GM23338 (cell line): ENCODE measurements at regions not wholly inside any gene's neighbourhood (a gene's known extent, or its start where the extent isn't known, plus 50 kb on each side); places are given as distances from the start of the nearest gene placed in this dataset.

ENCODE experiments used
- ATAC-seq: fragments of 200-7000 bp; cut with Tn5 transposase; 3 replicates; pipeline ENCODE4 v1.9.1; 2020
- DNase-seq: peaks from one replicate; pipeline ENCODE4 v3.0.0-alpha.2; 2015; ENCODE audit warnings: low spot score
- H2AFZ ChIP-seq: fragments of 200-600 bp; sonication (generic); 2 replicates; pipeline ENCODE4 v1.8.0; 2016; ENCODE audit warnings: antibody characterized with exemption, mild to moderate bottlenecking, moderate library complexity
- H3F3A ChIP-seq: fragments of 200-600 bp; sonication (generic); replicated peaks from 2 replicates; pipeline ENCODE4 v1.8.0; 2017; ENCODE audit warnings: antibody characterized with exemption, mixed run types, low read depth
- H3K27ac ChIP-seq: fragments of 200-600 bp; sonication (generic); 2 replicates; pipeline ENCODE4 v1.6.1; 2016; ENCODE audit warnings: low read depth
- H3K27me3 ChIP-seq: fragments of 200-600 bp; sonication (generic); 2 replicates; pipeline ENCODE4 v1.8.0; 2016; ENCODE audit warnings: mild to moderate bottlenecking, mixed run types, moderate library complexity; ENCODE audit not compliant: insufficient read depth
- H3K36me3 ChIP-seq: fragments of 200-600 bp; sonication (generic); 2 replicates; pipeline ENCODE4 v1.8.0; 2016; ENCODE audit warnings: mild to moderate bottlenecking; ENCODE audit not compliant: insufficient read depth
- H3K4me1 ChIP-seq: fragments of 200-600 bp; sonication (generic); 2 replicates; pipeline ENCODE4 v1.8.0; 2016; ENCODE audit warnings: mild to moderate bottlenecking, moderate library complexity; ENCODE audit not compliant: insufficient read depth
- H3K4me2 ChIP-seq: fragments of 200-600 bp; sonication (generic); 2 replicates; pipeline ENCODE4 v1.7.1; 2017; ENCODE audit warnings: mixed run types
- H3K4me3 ChIP-seq: fragments of 200-600 bp; sonication (generic); 2 replicates; pipeline ENCODE4 v1.6.1; 2016; ENCODE audit warnings: mixed run types
- H3K79me2 ChIP-seq: fragments of 200-600 bp; sonication (generic); replicated peaks from 2 replicates; pipeline ENCODE4 v1.8.0; 2017; ENCODE audit warnings: mild to moderate bottlenecking; ENCODE audit not compliant: insufficient read depth
- H3K9me2 ChIP-seq: fragments of 200-600 bp; sonication (generic); 2 replicates; pipeline ENCODE4 v1.8.0; 2017; ENCODE audit not compliant: insufficient read depth
- H4K20me1 ChIP-seq: fragments of 200-600 bp; sonication (generic); replicated peaks from 2 replicates; pipeline ENCODE4 v1.8.0; 2017; ENCODE audit warnings: mild to moderate bottlenecking; ENCODE audit not compliant: insufficient read depth
- H3K27ac Mint-ChIP-seq: 2 replicates; pipeline ENCODE4 v1.8.0; 2020; ENCODE audit warnings: inconsistent platforms, mild to moderate bottlenecking, moderate library complexity, mixed read lengths
- H3K27me3 Mint-ChIP-seq: 3 replicates; pipeline ENCODE4 v1.8.0; 2022; ENCODE audit warnings: low read depth, mild to moderate bottlenecking, moderate library complexity, mixed read lengths, inconsistent platforms; ENCODE audit not compliant: insufficient read depth, poor library complexity
- H3K36me3 Mint-ChIP-seq: 3 replicates; pipeline ENCODE4 v1.8.0; 2021; ENCODE audit warnings: low read depth, mild to moderate bottlenecking, inconsistent platforms, moderate library complexity, mixed read lengths
- H3K4me1 Mint-ChIP-seq: 3 replicates; pipeline ENCODE4 v1.8.0; 2020; ENCODE audit warnings: mild to moderate bottlenecking, inconsistent platforms, mixed read lengths
- H3K4me3 Mint-ChIP-seq: 3 replicates; pipeline ENCODE4 v1.8.0; 2021; ENCODE audit warnings: moderate library complexity, mild to moderate bottlenecking, inconsistent platforms, mixed read lengths
- H3K9me3 Mint-ChIP-seq: 3 replicates; pipeline ENCODE4 v1.8.0; 2020; ENCODE audit warnings: moderate library complexity, mild to moderate bottlenecking, inconsistent platforms, mixed read lengths
- CREB1 ChIP-seq: fragments of 250-450 bp; sonication (Bioruptor Pico); IDR thresholded peaks from 2 replicates; pipeline ENCODE4 v1.5.0; 2020; ENCODE audit warnings: low read depth, mild to moderate bottlenecking, moderate library complexity
- CTCF ChIP-seq, 2 experiments: fragments of 200-600 bp in 1 of 2; sonication (generic) in 1 of 2; conservative IDR thresholded peaks; 2 replicates each; pipeline versions ENCODE4 v1.5.1 to v1.6.1; 2016 to 2017; ENCODE audit warnings: antibody characterized with exemption in 2 of 2, low read depth in 2 of 2, mild to moderate bottlenecking in 2 of 2, moderate library complexity in 1 of 2
- ETS1 ChIP-seq: IDR thresholded peaks from 2 replicates; pipeline ENCODE4 v1.6.1; 2016; ENCODE audit warnings: antibody characterized with exemption
- EZH2 ChIP-seq: fragments of 200-600 bp; sonication (generic); IDR thresholded peaks from one replicate; pipeline ENCODE4 v1.8.0; 2017; ENCODE audit warnings: antibody characterized with exemption, mild to moderate bottlenecking, low read depth; ENCODE audit not compliant: unreplicated experiment
- EZH2phosphoT487 ChIP-seq: fragments of 200-600 bp; sonication (generic); IDR thresholded peaks from one replicate; pipeline ENCODE4 v1.8.1; 2018; ENCODE audit warnings: antibody characterized with exemption; ENCODE audit not compliant: unreplicated experiment
- NANOG ChIP-seq: IDR thresholded peaks from 2 replicates; pipeline ENCODE4 v1.6.1; 2016; ENCODE audit warnings: antibody characterized with exemption, borderline replicate concordance
- REST ChIP-seq: IDR thresholded peaks from one replicate; pipeline ENCODE4 v1.6.1; 2018; ENCODE audit warnings: antibody characterized with exemption; ENCODE audit not compliant: unreplicated experiment
- ZNF114 ChIP-seq: fragments of 250-450 bp; sonication (Bioruptor Pico); IDR thresholded peaks from 2 replicates; pipeline ENCODE4 v1.5.0; 2020; ENCODE audit warnings: mild to moderate bottlenecking, moderate library complexity
- ZNF331 ChIP-seq: fragments of 250-450 bp; sonication (Bioruptor Pico); IDR thresholded peaks from 2 replicates; pipeline ENCODE4 v1.5.0; 2020; ENCODE audit warnings: low read depth, mild to moderate bottlenecking, moderate library complexity

- TF ChIP-seq CTCF (conservative IDR thresholded peaks at IDR 0.05; ENCODE audit: low read depth in 2 of 2) = no peak
- no peak for TF ChIP-seq NANOG
- no peak for TF ChIP-seq EZH2
- no peak for TF ChIP-seq REST
- no peak for TF ChIP-seq ZNF331 (CRISPR knock-in tag)
- no peak for TF ChIP-seq CREB1 (CRISPR knock-in tag)
Measured at GRCh38 chr5:51990661-51991180, 607.5 kb downstream of the ISL1 start (continued).

- Mint-ChIP-seq H3K36me3 (no peaks in the 10 kb centered on the region), H3K27me3 (peaks cover 2% of the 10 kb centered on the region), H3K9me3 (no peaks in the 10 kb centered on the region), H3K4me1 (no peaks in the 10 kb centered on the region), H3K27ac (no peak overlapping the region), H3K4me3 (no peak overlapping the region)
- Histone ChIP-seq H3K27me3 (no peaks in the 10 kb centered on the region), H3K9me2 (no peaks in the 10 kb centered on the region), H3K79me2 (no peaks in the 10 kb centered on the region), H3K36me3 (no peaks in the 10 kb centered on the region), H4K20me1 (no peaks in the 10 kb centered on the region), H3K4me2 (no peak overlapping the region), H3F3A (no peaks in the 10 kb centered on the region), H2AFZ (no peak overlapping the region), H3K4me3 (no peak overlapping the region), H3K4me1 (no peaks in the 10 kb centered on the region), H3K27ac (no peak overlapping the region)
- DNase-seq (no peak), ATAC-seq (no peak)
- TF ChIP-seq EZH2phosphoT487 = no peak
- TF ChIP-seq NANOG = no peak
- no peak for TF ChIP-seq REST
- no peak for TF ChIP-seq ETS1
- TF ChIP-seq CREB1 (CRISPR knock-in tag) = no peak
- TF ChIP-seq ZNF114 (CRISPR knock-in tag) = no peak
- no peak for TF ChIP-seq CTCF (conservative IDR thresholded peaks at IDR 0.05; ENCODE audit: low read depth in 2 of 2)
Measured at GRCh38 chr5:51991940-51992339, 608.7 kb downstream of the ISL1 start.
